K562 (cell line): ENCODE measurements at regions not wholly inside any gene's neighbourhood (a gene's known extent, or its start where the extent isn't known, plus 50 kb on each side); places are given as distances from the start of the nearest gene placed in this dataset.

ENCODE experiments used
- ATAC-seq: fragments of 200-7000 bp; cut with Tn5 transposase; 3 replicates; pipeline ENCODE4 v1.9.1; 2020; ENCODE audit warnings: moderate library complexity
- BruUV-seq: library from RNA; stranded (reverse); fragments of 400-500 nt; replicated peaks from 2 replicates; lab custom pipeline; 2021; lab: Mats Ljungman, UMichigan
- CTCF ChIA-PET: fragments of 300-600 bp; formaldehyde crosslinking; extraction: SDS; loops from one replicate; lab custom pipeline; 2021; ENCODE audit warnings: low intra/inter-chr PET ratio; lab: Yijun Ruan, JAX
- POLR2A ChIA-PET: fragments of 300-600, 350-650 bp; sonication (Branson Sonifier 250); formaldehyde crosslinking; extraction: SDS; loops from one replicate; lab custom pipeline; 2021; ENCODE audit warnings: antibody characterized with exemption, inconsistent platforms; lab: Yijun Ruan, JAX
- DNase-seq, 4 experiments: peaks; one replicate each; pipeline versions ENCODE4 v3.0.0 to v3.0.0-alpha.2; 2011 to 2018; ENCODE audit warnings: low spot score in 3 of 4, mixed read lengths in 3 of 4; ENCODE audit errors: extremely low read depth in 1 of 4
- FAIRE-seq: peaks from 2 replicates; lab custom pipeline; 2011; peaks lifted over from hg19 to GRCh38; lab: Jason Lieb, UNC
- H2AFZ ChIP-seq: 2 replicates; pipeline ENCODE4 v1.6.0; 2011; ENCODE audit warnings: low read depth, low read length, control low read depth, inconsistent platforms
- H3K27ac ChIP-seq: fragments of 200-600 bp; 3 replicates; pipeline ENCODE4 v1.8.0; 2011; ENCODE audit warnings: low read depth, mild to moderate bottlenecking, control low read depth, inconsistent platforms, low read length, moderate library complexity, mixed read lengths; ENCODE audit errors: extremely low read depth
- H3K27me3 ChIP-seq, 2 experiments: fragments of 300-600 bp in 1 of 2; 2 replicates in 1 of 2; 3 replicates in 1 of 2; pipeline versions ENCODE4 v1.6.0 to v1.8.0; 2011; ENCODE audit warnings: inconsistent platforms in 2 of 2, low read length in 2 of 2, mild to moderate bottlenecking in 1 of 2, mixed read lengths in 1 of 2, moderate library complexity in 1 of 2; ENCODE audit not compliant: control insufficient read depth in 2 of 2, insufficient read depth in 2 of 2
- H3K36me3 ChIP-seq: fragments of 300-600 bp; 3 replicates; pipeline ENCODE4 v1.8.0; 2011; ENCODE audit warnings: mild to moderate bottlenecking, low read length, inconsistent platforms; ENCODE audit not compliant: control insufficient read depth, insufficient read depth
- H3K4me1 ChIP-seq, 2 experiments: fragments of 200-600 bp in 1 of 2; replicated peaks in 1 of 2; 2 replicates in 1 of 2; 3 replicates in 1 of 2; pipeline versions ENCODE4 v1.5.1 to v1.8.0; 2011; ENCODE audit warnings: inconsistent platforms in 2 of 2, low read length in 2 of 2, mild to moderate bottlenecking in 1 of 2, mixed read lengths in 1 of 2, moderate library complexity in 1 of 2; ENCODE audit not compliant: control insufficient read depth in 2 of 2, insufficient read depth in 2 of 2
- H3K4me2 ChIP-seq: 2 replicates; pipeline ENCODE4 v1.6.1; 2011; ENCODE audit warnings: low read length, control low read depth, inconsistent platforms, mixed read lengths; ENCODE audit not compliant: insufficient read depth
- H3K4me3 ChIP-seq: fragments of 200-600 bp; sonication (generic), shearing (Covaris generic); 2 replicates; pipeline ENCODE4 v1.5.1; 2016; ENCODE audit warnings: control low read depth, inconsistent platforms
- H3K79me2 ChIP-seq: fragments of 200-600 bp; 3 replicates; pipeline ENCODE4 v1.8.0; 2011; ENCODE audit warnings: low read length, inconsistent platforms; ENCODE audit not compliant: control insufficient read depth, insufficient read depth
- H3K9ac ChIP-seq, 2 experiments: 2 replicates each; pipeline versions ENCODE4 v1.6.0 to v1.6.1; 2011; ENCODE audit warnings: low read depth in 2 of 2, low read length in 2 of 2, control low read depth in 1 of 2, inconsistent platforms in 1 of 2, mild to moderate bottlenecking in 1 of 2, mixed read lengths in 1 of 2; ENCODE audit not compliant: insufficient read depth in 1 of 2
- H3K9me1 ChIP-seq: one replicate; pipeline ENCODE4 v1.6.0; 2011; ENCODE audit warnings: inconsistent platforms, mild to moderate bottlenecking, low read length, moderate library complexity; ENCODE audit not compliant: control insufficient read depth, insufficient read depth
- H3K9me3 ChIP-seq: replicated peaks from 2 replicates; pipeline ENCODE4 v1.5.1; 2011; ENCODE audit warnings: low read depth, low read length, inconsistent platforms; ENCODE audit not compliant: control insufficient read depth, insufficient read depth
- H4K20me1 ChIP-seq: replicated peaks from 2 replicates; pipeline ENCODE4 v1.6.1; 2011; ENCODE audit warnings: low read length, inconsistent platforms, mixed read lengths; ENCODE audit not compliant: control insufficient read depth, insufficient read depth
- ADNP ChIP-seq: fragments of 200-800 bp; sonication (Bioruptor generic); IDR thresholded peaks from 2 replicates; pipeline ENCODE4 v1.6.1; 2016; ENCODE audit warnings: missing genetic modification characterization, missing compliant biosample characterization
- C11orf30 ChIP-seq: fragments of 450-650 bp; IDR thresholded peaks from 2 replicates; pipeline ENCODE4 v1.6.1; 2016; ENCODE audit warnings: low read depth, mild to moderate bottlenecking
- CGGBP1 ChIP-seq: fragments of 250-450 bp; sonication (Bioruptor Pico); IDR thresholded peaks from 2 replicates; pipeline ENCODE4 v1.9.0; 2021; ENCODE audit warnings: mild to moderate bottlenecking
- HOMEZ ChIP-seq: fragments of 250-450 bp; sonication (Bioruptor Pico); IDR thresholded peaks from 2 replicates; pipeline ENCODE4 v1.4.0; 2020; ENCODE audit warnings: mild to moderate bottlenecking, moderate library complexity
- ZNF146 ChIP-seq: IDR thresholded peaks from one replicate; pipeline ENCODE4 v1.6.1; 2018; ENCODE audit warnings: missing compliant biosample characterization; ENCODE audit not compliant: unreplicated experiment
- ZNF24 ChIP-seq: fragments of 450-650 bp; IDR thresholded peaks from 2 replicates; pipeline ENCODE4 v1.6.1; 2016
- ZNF316 ChIP-seq: fragments of 450-650 bp; IDR thresholded peaks from 2 replicates; pipeline ENCODE4 v1.6.1; 2016
- WGBS: fragments of 100-300 bp; shearing (Covaris generic); methylation state at CpG from one replicate; pipeline ENCODE4 v1.1.6; 2016; ENCODE audit warnings: low coverage, mixed read lengths; ENCODE audit not compliant: insufficient coverage; ENCODE audit errors: missing lambda C conversion rate; 5-methylcytosine and 5-hydroxymethylcytosine counted together
- in situ Hi-C: fragments of 300-500 bp; cut with MboI; formaldehyde crosslinking; loops from 4 replicates; pipeline ENCODE4 v1.15.0; 2018; ENCODE audit warnings: inconsistent platforms, mixed read lengths
- intact Hi-C: fragments of 100-400 bp; cut with micrococcal nuclease; formaldehyde crosslinking; loops from 2 replicates; pipeline ENCODE4 v1.14.2; 2022

GRCh38 chr6:56772737-56773184 is 130.1 kb upstream of the DST start:
- no peak for DNase-seq
- intact Hi-C loops (no loop called here), in situ Hi-C loops (no loop called here)
- no peaks in the 10 kb centered on the region for H3K9me3 ChIP-seq
- H3K36me3 ChIP-seq: no peaks in the 10 kb centered on the region
- no peak overlapping the region for H2AFZ ChIP-seq
- H3K27me3 ChIP-seq: peaks cover 0 to 3% of the 10 kb centered on the region in 2 experiments; a peak in 1 of 5 replicates
- BruUV-seq: no TSS peak
- H3K27ac ChIP-seq: no peak overlapping the region
- POLR2A ChIA-PET: no interaction called here
- WGBS: 0% methylated on average over 1 of the region's 1 CpG
- no peak overlapping the region for H3K4me3 ChIP-seq
- no peaks in the 10 kb centered on the region for H3K9me1 ChIP-seq
- H3K9ac ChIP-seq: no peak overlapping the region
- H4K20me1 ChIP-seq: 0 out of 2 replicates have a peak, but pooled peaks cover 3% of the 10 kb centered on the region
- H3K4me1 ChIP-seq: no peaks in the 10 kb centered on the region
- no peak overlapping the region for H3K4me2 ChIP-seq
- no peak for FAIRE-seq
- no peak for TF ChIP-seq ZNF146 (CRISPR knock-in tag)
- CTCF ChIA-PET: no interaction called here
- no peak for ATAC-seq
- no peaks in the 10 kb centered on the region for H3K79me2 ChIP-seq

- Histone ChIP-seq H3K27ac (no peak overlapping the region), H3K79me2 (no peaks in the 10 kb centered on the region), H3K9me1 (no peaks in the 10 kb centered on the region), H3K4me3 (no peak overlapping the region), H3K9me3 (no peaks in the 10 kb centered on the region), H3K27me3 (peaks cover 0 to 3% of the 10 kb centered on the region in 2 experiments; a peak in 1 of 5 replicates), H2AFZ (no peak overlapping the region), H3K4me1 (no peaks in the 10 kb centered on the region), H3K9ac (no peak overlapping the region), H4K20me1 (0 out of 2 replicates have a peak, but pooled peaks cover 3% of the 10 kb centered on the region), H3K4me2 (no peak overlapping the region), H3K36me3 (no peaks in the 10 kb centered on the region)
- ChIA-PET POLR2A (no interaction called here), CTCF (no interaction called here)
- FAIRE-seq (no peak), ATAC-seq (no peak), DNase-seq (no peak)
- BruUV-seq: no TSS peak
- in situ Hi-C loops (no loop called here), intact Hi-C loops (no loop called here)
- 15% methylated on average over 7 of the region's 7 CpGs for WGBS
- TF ChIP-seq C11orf30: peak; percentile 10; the same call in 1 of the 2 replicates
- no peak for TF ChIP-seq ZNF24
- no peak for TF ChIP-seq HOMEZ (CRISPR knock-in tag)
- peak; percentile 17; the same call in 1 of the 2 replicates for TF ChIP-seq ZNF316
- TF ChIP-seq CGGBP1: no peak
- no peak for TF ChIP-seq ADNP (tag)
Measured at GRCh38 chr6:56771929-56772607, 129.4 kb upstream of the DST start.
